Activated T-cell treated with anti-CD3 and anti-CD28 coated beads for 1 hour (primary cell): ENCODE measurements at regions not wholly inside any gene's neighbourhood (a gene's known extent, or its start where the extent isn't known, plus 50 kb on each side); places are given as distances from the start of the nearest gene placed in this dataset.

ENCODE experiments used
- DNase-seq: peaks from one replicate; pipeline ENCODE4 v3.0.0-alpha.2; 2020; ENCODE audit warnings: low read depth

- no peak for DNase-seq
These were observed 328.6 kb upstream of the SLC24A2 start for GRCh38 chr9:20117482-20117881.

- DNase-seq: no peak
These were observed 326.1 kb upstream of the SLC24A2 start for GRCh38 chr9:20114974-20115373.

GRCh38 chr9:20112205-20112783 is 323.5 kb upstream of the SLC24A2 start:
- DNase-seq: no peak

GRCh38 chr9:20111173-20111843 is 322.5 kb upstream of the SLC24A2 start:
- DNase-seq: no peak

- no peak for DNase-seq
These were observed 306.7 kb upstream of the SLC24A2 start for GRCh38 chr9:20095430-20096092.

- DNase-seq: no peak
These were observed 303.7 kb upstream of the SLC24A2 start for GRCh38 chr9:20092561-20092960.

- no peak for DNase-seq
These were observed 298.6 kb upstream of the SLC24A2 start for GRCh38 chr9:20087481-20087880.

- DNase-seq: no peak
These were observed 297.0 kb upstream of the SLC24A2 start for GRCh38 chr9:20085842-20086241.

- DNase-seq: no peak
These were observed 295.3 kb upstream of the SLC24A2 start for GRCh38 chr9:20084125-20084524.

GRCh38 chr9:20083390-20083789 is 294.6 kb upstream of the SLC24A2 start:
- no peak for DNase-seq

- DNase-seq: no peak
These were observed 294.0 kb upstream of the SLC24A2 start for GRCh38 chr9:20082831-20083230.

GRCh38 chr9:20082406-20082805 is 293.6 kb upstream of the SLC24A2 start:
- DNase-seq: no peak

GRCh38 chr9:20078246-20078645 is 289.4 kb upstream of the SLC24A2 start:
- DNase-seq: no peak

- no peak for DNase-seq
These were observed 285.5 kb upstream of the SLC24A2 start for GRCh38 chr9:20074291-20074690.

GRCh38 chr9:20070336-20070735 is 281.5 kb upstream of the SLC24A2 start:
- no peak for DNase-seq

GRCh38 chr9:20065796-20066700 is 277.2 kb upstream of the SLC24A2 start:
- no peak for DNase-seq

- no peak for DNase-seq
These were observed 276.2 kb upstream of the SLC24A2 start for GRCh38 chr9:20065046-20065445.

- no peak for DNase-seq
These were observed 265.9 kb upstream of the SLC24A2 start for GRCh38 chr9:20054734-20055133.

GRCh38 chr9:20048985-20049384 is 260.1 kb upstream of the SLC24A2 start:
- no peak for DNase-seq

GRCh38 chr9:20048437-20048836 is 259.6 kb upstream of the SLC24A2 start:
- DNase-seq: no peak

GRCh38 chr9:20044686-20045085 is 255.8 kb upstream of the SLC24A2 start:
- DNase-seq: no peak

- no peak for DNase-seq
These were observed 254.6 kb upstream of the SLC24A2 start for GRCh38 chr9:20043461-20043860.

- no peak for DNase-seq
These were observed 254.2 kb upstream of the SLC24A2 start for GRCh38 chr9:20043035-20043434.
